ENCODE measurements at regions not wholly inside any gene's neighbourhood (a gene's known extent, or its start where the extent isn't known, plus 50 kb on each side); places are given as distances from the start of the nearest gene placed in this dataset.

Small RNA genes lying in the stretch of these regions (small RNA-seq; reads per million reads assigned to genes)
- 0 reads per million in 2 experiments for gene RNU6-1291P
